Left ventricle myocardium inferior (tissue), 1 donor: ENCODE measurements at regions not wholly inside any gene's neighbourhood (a gene's known extent, or its start where the extent isn't known, plus 50 kb on each side); places are given as distances from the start of the nearest gene placed in this dataset.

Experiments used
- DNase-seq: peaks from one replicate; pipeline ENCODE4 v3.0.0-alpha.2; 2020
- H3K27ac ChIP-seq: fragments of 200-600 bp; replicated peaks from 2 replicates; pipeline ENCODE4 v1.8.0; 2021
- H3K27me3 ChIP-seq: fragments of 200-600 bp; 2 replicates; pipeline ENCODE4 v1.8.0; 2021; ENCODE audit warnings: low read depth
- H3K36me3 ChIP-seq: fragments of 200-600 bp; 2 replicates; pipeline ENCODE4 v1.8.0; 2021
- H3K4me1 ChIP-seq: fragments of 200-600 bp; 2 replicates; pipeline ENCODE4 v1.8.0; 2021
- H3K4me3 ChIP-seq: fragments of 200-600 bp; 2 replicates; pipeline ENCODE4 v1.8.0; 2021; ENCODE audit warnings: mild to moderate bottlenecking, moderate library complexity
- H3K9me3 ChIP-seq: fragments of 200-600 bp; replicated peaks from 2 replicates; pipeline ENCODE4 v1.8.0; 2021
- intact Hi-C: fragments of 100-400 bp; cut with micrococcal nuclease; formaldehyde crosslinking; loops from one replicate; pipeline ENCODE4 v1.11.0; 2022
- TF ChIP-seq, protein P1 (sequence below): fragments of 200-600 bp; IDR thresholded peaks from 2 replicates; pipeline ENCODE4 v1.8.0; 2021; ENCODE audit warnings: antibody characterized with exemption, mild to moderate bottlenecking, borderline replicate concordance
- donor health status: DM: no; HTN: yes; CAD: no; lungs with severe emphysema.

- no peak for DNase-seq
- H3K36me3 ChIP-seq: no peaks in the 10 kb centered on the region
- no peak overlapping the region for H3K4me3 ChIP-seq
- no peak overlapping the region for H3K27ac ChIP-seq
- no peaks in the 10 kb centered on the region for H3K27me3 ChIP-seq
- no peaks in the 10 kb centered on the region for H3K9me3 ChIP-seq
- TF ChIP-seq, protein P1, sequence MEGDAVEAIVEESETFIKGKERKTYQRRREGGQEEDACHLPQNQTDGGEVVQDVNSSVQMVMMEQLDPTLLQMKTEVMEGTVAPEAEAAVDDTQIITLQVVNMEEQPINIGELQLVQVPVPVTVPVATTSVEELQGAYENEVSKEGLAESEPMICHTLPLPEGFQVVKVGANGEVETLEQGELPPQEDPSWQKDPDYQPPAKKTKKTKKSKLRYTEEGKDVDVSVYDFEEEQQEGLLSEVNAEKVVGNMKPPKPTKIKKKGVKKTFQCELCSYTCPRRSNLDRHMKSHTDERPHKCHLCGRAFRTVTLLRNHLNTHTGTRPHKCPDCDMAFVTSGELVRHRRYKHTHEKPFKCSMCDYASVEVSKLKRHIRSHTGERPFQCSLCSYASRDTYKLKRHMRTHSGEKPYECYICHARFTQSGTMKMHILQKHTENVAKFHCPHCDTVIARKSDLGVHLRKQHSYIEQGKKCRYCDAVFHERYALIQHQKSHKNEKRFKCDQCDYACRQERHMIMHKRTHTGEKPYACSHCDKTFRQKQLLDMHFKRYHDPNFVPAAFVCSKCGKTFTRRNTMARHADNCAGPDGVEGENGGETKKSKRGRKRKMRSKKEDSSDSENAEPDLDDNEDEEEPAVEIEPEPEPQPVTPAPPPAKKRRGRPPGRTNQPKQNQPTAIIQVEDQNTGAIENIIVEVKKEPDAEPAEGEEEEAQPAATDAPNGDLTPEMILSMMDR: no peak
- intact Hi-C loops: no loop called here
- H3K4me1 ChIP-seq: peaks cover 25% of the 10 kb centered on the region
These were observed 321.6 kb upstream of the TNP1 start for GRCh38 chr2:217181512-217181911.

DNA sequence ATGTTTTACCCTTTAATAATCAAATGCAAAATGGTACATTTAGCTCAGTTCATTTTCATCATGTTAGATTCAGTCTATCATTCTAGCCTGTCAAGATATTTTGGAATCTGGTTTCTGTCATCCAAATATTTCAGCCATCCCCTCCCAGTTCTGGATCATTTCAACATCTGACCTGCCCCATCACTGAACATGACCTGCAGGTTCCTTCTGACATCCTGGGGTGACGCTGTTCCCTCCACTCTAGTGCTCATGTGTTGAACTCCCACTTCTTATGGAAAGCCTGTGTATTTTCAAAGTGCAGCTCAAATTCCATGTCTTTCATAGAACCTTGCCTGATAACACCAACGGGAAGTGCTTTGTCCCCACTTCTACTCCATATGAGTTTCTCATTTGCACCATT lies 320.0 kb upstream of the TNP1 start:
- intact Hi-C loops: no loop called here
- H3K9me3 ChIP-seq: peaks cover 11% of the 10 kb centered on the region
- TF ChIP-seq, protein P1: no peak
- no peaks in the 10 kb centered on the region for H3K36me3 ChIP-seq
- peaks cover 16% of the 10 kb centered on the region for H3K4me1 ChIP-seq
- H3K4me3 ChIP-seq: no peak overlapping the region
- no peaks in the 10 kb centered on the region for H3K27me3 ChIP-seq
- DNase-seq: no peak
- H3K27ac ChIP-seq: no peak overlapping the region

DNA sequence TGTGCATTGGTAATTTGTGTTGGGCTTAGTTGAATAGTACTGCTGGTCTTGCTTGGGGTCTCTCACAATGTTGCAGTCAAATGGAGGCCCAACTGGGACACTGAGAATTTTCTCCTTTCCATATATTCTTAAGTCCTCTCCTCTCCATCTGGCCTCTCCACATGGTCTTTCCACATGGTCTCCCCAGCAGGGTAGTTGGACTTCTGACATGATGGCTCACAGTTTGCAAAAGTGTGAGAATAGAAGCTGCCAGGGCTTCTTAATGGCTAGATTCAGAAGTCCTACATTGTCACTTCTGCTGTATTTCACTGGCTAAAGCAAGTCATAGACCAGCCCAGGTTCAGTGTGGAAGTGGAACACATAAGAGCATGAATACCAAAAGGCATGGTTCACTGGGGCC lies 318.5 kb upstream of the TNP1 start:
- peaks cover 7% of the 10 kb centered on the region for H3K4me1 ChIP-seq
- intact Hi-C loops: no loop called here
- DNase-seq: no peak
- H3K27me3 ChIP-seq: no peaks in the 10 kb centered on the region
- H3K9me3 ChIP-seq: peaks cover 11% of the 10 kb centered on the region
- no peaks in the 10 kb centered on the region for H3K36me3 ChIP-seq
- TF ChIP-seq, protein P1: no peak
- no peak overlapping the region for H3K4me3 ChIP-seq
- no peak overlapping the region for H3K27ac ChIP-seq

GRCh38 chr2:217177720-217178119 lies 317.9 kb upstream of the TNP1 start:
- no peak for DNase-seq
- Histone ChIP-seq H3K9me3 (peaks cover 11% of the 10 kb centered on the region), H3K27ac (no peak overlapping the region), H3K4me1 (peaks cover under 1% of the 10 kb centered on the region), H3K36me3 (no peaks in the 10 kb centered on the region), H3K27me3 (no peaks in the 10 kb centered on the region), H3K4me3 (no peak overlapping the region)
- intact Hi-C loops: no loop called here
- TF ChIP-seq, protein P1: no peak

- H3K27me3 ChIP-seq: no peaks in the 10 kb centered on the region
- no peak for DNase-seq
- no peaks in the 10 kb centered on the region for H3K4me1 ChIP-seq
- TF ChIP-seq, protein P1: no peak
- peaks cover 11% of the 10 kb centered on the region for H3K9me3 ChIP-seq
- no peaks in the 10 kb centered on the region for H3K36me3 ChIP-seq
- intact Hi-C loops: no loop called here
- no peak overlapping the region for H3K27ac ChIP-seq
- H3K4me3 ChIP-seq: no peak overlapping the region
These were observed 312.0 kb upstream of the TNP1 start for GRCh38 chr2:217171874-217172273.

- H3K27ac ChIP-seq: no peak overlapping the region
- intact Hi-C loops: loop anchor here (5.0 kb wide), 1 partner anchor 471 kb away; the partner anchor contains the start of gene IGFBP5
These were observed 308.6 kb upstream of the TNP1 start for GRCh38 chr2:217168496-217168895.

More at GRCh38 chr2:217168496-217168895, 308.6 kb upstream of the TNP1 start:
- no peak for DNase-seq
- no peaks in the 10 kb centered on the region for H3K4me1 ChIP-seq
- no peak overlapping the region for H3K4me3 ChIP-seq
- H3K9me3 ChIP-seq: no peaks in the 10 kb centered on the region
- H3K27me3 ChIP-seq: no peaks in the 10 kb centered on the region
- TF ChIP-seq, protein P1: no peak
- H3K36me3 ChIP-seq: no peaks in the 10 kb centered on the region
